ENCODE measurements at regions not wholly inside any gene's neighbourhood (a gene's known extent, or its start where the extent isn't known, plus 50 kb on each side); places are given as distances from the start of the nearest gene placed in this dataset.
"Not testable (repeated sequence)": the region's sequence is repeated elsewhere in the genome, so short reads cannot be mapped to it uniquely, and the experiment has no call there.

GRCh38 chr9:62877987-62878386, 1688.2 kb downstream of the SPATA31A7 start:
- not testable (repeated sequence) for H3K27me3 ChIP-seq (ENCODE audit: control insufficient read depth, insufficient read depth, low read length); FAIRE-seq; H3K4me3 ChIP-seq (ENCODE audit: low read depth, low read length); H3K36me3 ChIP-seq (ENCODE audit: control insufficient read depth, insufficient read depth, low read length); DNase-seq (ENCODE audit: low read depth)

DNA sequence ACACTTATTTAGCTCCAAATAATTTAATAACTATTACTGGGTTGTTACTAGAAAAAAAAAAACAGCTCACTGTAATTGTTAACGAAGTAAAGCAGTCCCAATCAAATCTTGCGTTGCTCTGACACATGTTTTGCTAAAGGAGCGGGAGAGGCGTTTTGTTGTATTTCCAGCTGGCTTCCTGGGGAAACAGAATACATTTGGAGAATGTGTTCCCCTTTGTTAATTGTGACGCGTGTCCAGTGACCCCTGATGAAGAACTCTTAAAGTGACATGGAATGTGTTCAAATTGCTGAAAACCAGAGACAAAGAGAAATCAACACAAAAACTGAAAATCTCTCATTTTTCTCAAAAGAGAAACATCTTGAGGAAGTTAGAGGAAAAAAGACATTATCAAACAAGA, 1690.6 kb downstream of the SPATA31A7 start:
- DNase-seq (ENCODE audit: low read depth); H3K4me3 ChIP-seq (ENCODE audit: low read depth, low read length); H3K27me3 ChIP-seq (ENCODE audit: control insufficient read depth, insufficient read depth, low read length); H3K36me3 ChIP-seq (ENCODE audit: control insufficient read depth, insufficient read depth, low read length); FAIRE-seq: not testable (repeated sequence)

- H3K4me3 ChIP-seq (ENCODE audit: low read depth, low read length); FAIRE-seq; H3K27me3 ChIP-seq (ENCODE audit: control insufficient read depth, insufficient read depth, low read length); DNase-seq (ENCODE audit: low read depth); H3K36me3 ChIP-seq (ENCODE audit: control insufficient read depth, insufficient read depth, low read length): not testable (repeated sequence)
Observed at GRCh38 chr9:62880971-62881370, 1691.1 kb downstream of the SPATA31A7 start.

GRCh38 chr9:62881811-62882210, 1692.0 kb downstream of the SPATA31A7 start:
- not testable (repeated sequence) for H3K4me3 ChIP-seq (ENCODE audit: low read depth, low read length); DNase-seq (ENCODE audit: low read depth); FAIRE-seq; H3K36me3 ChIP-seq (ENCODE audit: control insufficient read depth, insufficient read depth, low read length); H3K27me3 ChIP-seq (ENCODE audit: control insufficient read depth, insufficient read depth, low read length)

- not testable (repeated sequence) for DNase-seq (ENCODE audit: low read depth); FAIRE-seq; H3K4me3 ChIP-seq (ENCODE audit: low read depth, low read length); H3K36me3 ChIP-seq (ENCODE audit: control insufficient read depth, insufficient read depth, low read length); H3K27me3 ChIP-seq (ENCODE audit: control insufficient read depth, insufficient read depth, low read length)
Observed at GRCh38 chr9:62882717-62883116, 1692.9 kb downstream of the SPATA31A7 start.

DNA sequence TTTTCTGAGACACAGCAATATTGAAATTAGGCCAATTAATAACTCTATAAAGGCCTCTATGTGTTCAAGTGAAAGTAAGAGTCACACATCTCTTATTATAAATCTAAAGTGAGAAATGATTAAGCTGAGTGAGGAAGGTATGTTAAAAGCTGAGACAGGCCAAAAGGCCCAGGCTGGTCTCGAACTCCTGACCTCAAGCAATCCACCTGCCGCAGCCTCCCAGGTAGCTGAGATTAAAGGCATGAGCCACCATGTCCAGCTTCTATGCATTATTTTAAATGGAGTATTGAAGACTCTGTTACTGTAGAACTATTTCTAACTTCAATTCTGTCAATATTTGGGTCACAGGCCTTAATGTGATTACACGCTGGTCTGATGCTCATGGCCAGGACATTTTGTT, 1706.9 kb downstream of the SPATA31A7 start:
- not testable (repeated sequence) for H3K4me3 ChIP-seq (ENCODE audit: low read depth, low read length); H3K27me3 ChIP-seq (ENCODE audit: control insufficient read depth, insufficient read depth, low read length); H3K36me3 ChIP-seq (ENCODE audit: control insufficient read depth, insufficient read depth, low read length); DNase-seq (ENCODE audit: low read depth); FAIRE-seq

GRCh38 chr9:62897411-62898225, 1707.8 kb downstream of the SPATA31A7 start:
- not testable (repeated sequence) for FAIRE-seq; H3K36me3 ChIP-seq (ENCODE audit: control insufficient read depth, insufficient read depth, low read length); H3K27me3 ChIP-seq (ENCODE audit: control insufficient read depth, insufficient read depth, low read length)
- peak overlapping the region; percentile 38 for H3K4me3 ChIP-seq (ENCODE audit: low read depth, low read length)
- peak; percentile 51 for DNase-seq (ENCODE audit: low read depth)

GRCh38 chr9:62899666-62900065, 1709.8 kb downstream of the SPATA31A7 start:
- FAIRE-seq; H3K4me3 ChIP-seq (ENCODE audit: low read depth, low read length); H3K27me3 ChIP-seq (ENCODE audit: control insufficient read depth, insufficient read depth, low read length); DNase-seq (ENCODE audit: low read depth); H3K36me3 ChIP-seq (ENCODE audit: control insufficient read depth, insufficient read depth, low read length): not testable (repeated sequence)

DNA sequence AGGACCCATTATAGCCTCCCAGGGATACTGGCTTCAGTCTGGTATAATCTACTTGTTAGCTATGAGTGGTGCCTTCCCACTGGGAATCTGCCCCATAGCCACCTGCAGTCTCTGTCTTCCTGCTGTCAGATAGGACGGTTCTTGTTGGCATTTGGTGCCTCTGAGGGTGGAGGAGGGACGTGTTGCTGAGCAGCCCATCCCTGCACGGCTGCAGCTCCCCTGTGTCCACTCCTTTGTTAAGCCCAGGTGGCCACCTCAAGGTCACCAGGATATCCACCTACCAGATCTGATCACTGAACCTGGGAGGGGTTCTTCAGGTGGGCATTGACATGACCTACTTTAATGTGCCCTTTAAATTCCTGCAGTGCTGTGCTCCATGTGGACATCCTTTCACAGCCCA, 1714.2 kb downstream of the SPATA31A7 start:
- not testable (repeated sequence) for DNase-seq (ENCODE audit: low read depth); FAIRE-seq; H3K4me3 ChIP-seq (ENCODE audit: low read depth, low read length); H3K27me3 ChIP-seq (ENCODE audit: control insufficient read depth, insufficient read depth, low read length); H3K36me3 ChIP-seq (ENCODE audit: control insufficient read depth, insufficient read depth, low read length)

DNA sequence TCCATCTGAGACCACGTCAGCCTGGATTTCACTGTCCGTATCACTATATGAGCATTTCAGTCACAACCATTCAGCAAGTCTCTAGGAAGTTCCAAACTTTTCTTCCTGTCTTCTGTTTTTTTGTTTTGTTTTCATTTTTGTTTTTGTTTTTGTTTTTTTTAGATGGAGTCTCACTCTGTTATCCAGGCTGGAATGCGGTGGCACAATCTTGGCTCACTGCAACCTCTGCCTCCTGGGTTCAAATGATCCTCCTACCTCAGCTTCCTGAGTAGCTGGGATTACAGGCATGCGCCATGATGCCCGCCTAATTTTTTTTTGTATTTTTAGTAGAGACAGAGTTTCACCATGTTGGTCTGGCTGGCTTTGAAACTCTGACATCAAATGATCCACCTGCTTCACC, 1715.9 kb downstream of the SPATA31A7 start:
- not testable (repeated sequence) for DNase-seq (ENCODE audit: low read depth); H3K27me3 ChIP-seq (ENCODE audit: control insufficient read depth, insufficient read depth, low read length); H3K36me3 ChIP-seq (ENCODE audit: control insufficient read depth, insufficient read depth, low read length); H3K4me3 ChIP-seq (ENCODE audit: low read depth, low read length); FAIRE-seq

DNA sequence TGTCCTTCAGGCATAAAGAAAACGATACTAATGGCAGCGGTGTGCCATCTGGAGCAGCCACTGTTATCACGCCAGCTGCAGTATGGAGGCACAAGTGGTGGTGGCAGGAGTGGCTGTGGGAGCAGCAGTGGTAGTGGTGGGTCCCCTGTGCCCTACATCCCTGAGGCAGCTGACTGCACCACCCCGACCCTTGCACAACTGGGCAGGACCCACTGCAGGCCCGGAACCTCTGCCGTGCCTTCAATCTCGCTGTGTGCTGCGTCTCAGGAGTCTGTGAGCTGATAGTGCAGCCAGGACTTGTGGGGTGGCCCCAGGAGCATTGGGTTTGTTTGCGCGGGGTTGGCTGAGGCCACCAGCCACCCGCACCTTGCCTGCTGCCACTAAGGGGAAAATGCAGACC, 1718.0 kb downstream of the SPATA31A7 start:
- not testable (repeated sequence) for H3K4me3 ChIP-seq (ENCODE audit: low read depth, low read length); FAIRE-seq; DNase-seq (ENCODE audit: low read depth); H3K27me3 ChIP-seq (ENCODE audit: control insufficient read depth, insufficient read depth, low read length); H3K36me3 ChIP-seq (ENCODE audit: control insufficient read depth, insufficient read depth, low read length)

- H3K27me3 ChIP-seq (ENCODE audit: control insufficient read depth, insufficient read depth, low read length); DNase-seq (ENCODE audit: low read depth); FAIRE-seq; H3K4me3 ChIP-seq (ENCODE audit: low read depth, low read length); H3K36me3 ChIP-seq (ENCODE audit: control insufficient read depth, insufficient read depth, low read length): not testable (repeated sequence)
Observed at GRCh38 chr9:62908271-62908670, 1718.4 kb downstream of the SPATA31A7 start.

- not testable (repeated sequence) for H3K36me3 ChIP-seq (ENCODE audit: control insufficient read depth, insufficient read depth, low read length); FAIRE-seq; H3K27me3 ChIP-seq (ENCODE audit: control insufficient read depth, insufficient read depth, low read length); H3K4me3 ChIP-seq (ENCODE audit: low read depth, low read length); DNase-seq (ENCODE audit: low read depth)
Observed at GRCh38 chr9:62909447-62909846, 1719.6 kb downstream of the SPATA31A7 start.

GRCh38 chr9:62912278-62912677, 1722.4 kb downstream of the SPATA31A7 start:
- not testable (repeated sequence) for H3K36me3 ChIP-seq (ENCODE audit: control insufficient read depth, insufficient read depth, low read length); FAIRE-seq; H3K27me3 ChIP-seq (ENCODE audit: control insufficient read depth, insufficient read depth, low read length); DNase-seq (ENCODE audit: low read depth); H3K4me3 ChIP-seq (ENCODE audit: low read depth, low read length)

DNA sequence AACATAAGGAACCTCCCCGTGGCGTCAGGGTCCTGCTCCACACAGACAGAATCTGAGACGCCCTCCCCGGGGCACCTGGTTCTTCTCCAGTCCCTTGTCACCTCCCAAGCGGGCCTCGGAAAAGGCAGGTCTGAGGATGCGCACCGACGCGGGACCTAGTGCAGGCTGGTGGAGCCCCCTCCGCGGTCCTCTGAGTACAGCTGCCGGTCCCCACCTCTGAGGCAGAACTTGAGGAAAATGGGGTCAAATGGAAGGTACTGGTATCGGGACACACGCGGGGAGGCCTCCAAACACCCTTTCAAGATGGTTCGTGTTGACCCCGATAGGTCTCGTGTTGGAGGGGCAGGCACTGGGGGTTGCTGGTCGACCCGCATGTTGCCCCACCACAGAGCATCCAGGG, 1725.3 kb downstream of the SPATA31A7 start:
- FAIRE-seq; H3K4me3 ChIP-seq (ENCODE audit: low read depth, low read length): not testable (repeated sequence)

More for the DNA sequence above, 1725.3 kb downstream of the SPATA31A7 start:
- not testable (repeated sequence) for DNase-seq (ENCODE audit: low read depth); H3K36me3 ChIP-seq (ENCODE audit: control insufficient read depth, insufficient read depth, low read length); H3K27me3 ChIP-seq (ENCODE audit: control insufficient read depth, insufficient read depth, low read length)
